HK-2 (cell line): ENCODE measurements at regions not wholly inside any gene's neighbourhood (a gene's known extent, or its start where the extent isn't known, plus 50 kb on each side); places are given as distances from the start of the nearest gene placed in this dataset.

Experiments
- DNase-seq: peaks from one replicate; pipeline ENCODE4 v3.0.0-alpha.2; 2018; ENCODE audit not compliant: unreplicated experiment

GRCh38 chr6:94535798-94536197, 1041.5 kb upstream of the MANEA start:
- DNase-seq: no peak

GRCh38 chr6:94511502-94512088, 1065.7 kb upstream of the MANEA start:
- DNase-seq: no peak

GRCh38 chr6:94510877-94511276, 1066.5 kb upstream of the MANEA start:
- DNase-seq: no peak

- no peak for DNase-seq
These were observed 1075.8 kb upstream of the MANEA start for GRCh38 chr6:94501516-94501915.

GRCh38 chr6:94498099-94498498, 1078.7 kb upstream of the EPHA7 start:
- no peak for DNase-seq

- DNase-seq: no peak
These were observed 1075.1 kb upstream of the EPHA7 start for GRCh38 chr6:94494500-94494899.

- no peak for DNase-seq
These were observed 1068.0 kb upstream of the EPHA7 start for GRCh38 chr6:94487371-94487770.

GRCh38 chr6:94478133-94479005, 1059.0 kb upstream of the EPHA7 start:
- DNase-seq: no peak

GRCh38 chr6:94468830-94469229, 1049.5 kb upstream of the EPHA7 start:
- DNase-seq: no peak

GRCh38 chr6:94464018-94464510, 1044.7 kb upstream of the EPHA7 start:
- DNase-seq: no peak

GRCh38 chr6:94463306-94463705, 1043.9 kb upstream of the EPHA7 start:
- DNase-seq: no peak

- no peak for DNase-seq
These were observed 1042.9 kb upstream of the EPHA7 start for GRCh38 chr6:94462231-94462630.

- DNase-seq: no peak
These were observed 1036.9 kb upstream of the EPHA7 start for GRCh38 chr6:94456266-94456665.

GRCh38 chr6:94454231-94454630, 1034.9 kb upstream of the EPHA7 start:
- no peak for DNase-seq

GRCh38 chr6:94446120-94446519, 1026.8 kb upstream of the EPHA7 start:
- no peak for DNase-seq

GRCh38 chr6:94443701-94444100, 1024.3 kb upstream of the EPHA7 start:
- no peak for DNase-seq

- no peak for DNase-seq
These were observed 1005.3 kb upstream of the EPHA7 start for GRCh38 chr6:94424692-94425091.

GRCh38 chr6:94417363-94417762, 998.0 kb upstream of the EPHA7 start:
- no peak for DNase-seq

GRCh38 chr6:94414041-94414440, 994.7 kb upstream of the EPHA7 start:
- DNase-seq: no peak

GRCh38 chr6:94401311-94401710, 982.0 kb upstream of the EPHA7 start:
- DNase-seq: no peak

GRCh38 chr6:94394822-94395221, 975.5 kb upstream of the EPHA7 start:
- no peak for DNase-seq

- no peak for DNase-seq
These were observed 969.9 kb upstream of the EPHA7 start for GRCh38 chr6:94389218-94389617.

GRCh38 chr6:94377835-94378234, 958.5 kb upstream of the EPHA7 start:
- DNase-seq: no peak
